NB4 (cell line): ENCODE measurements at regions not wholly inside any gene's neighbourhood (a gene's known extent, or its start where the extent isn't known, plus 50 kb on each side); places are given as distances from the start of the nearest gene placed in this dataset.

Experiments used
- CTCF ChIP-seq: IDR thresholded peaks from one replicate; pipeline ENCODE4 v1.5.1; 2012; ENCODE audit warnings: low read depth, low read length
- MYC ChIP-seq: IDR thresholded peaks from 2 replicates; pipeline ENCODE4 v1.6.1; 2011; ENCODE audit warnings: low read depth, low read length
- POLR2A ChIP-seq: IDR thresholded peaks from 2 replicates; pipeline ENCODE4 v1.6.1; 2011; ENCODE audit warnings: mild to moderate bottlenecking; ENCODE audit not compliant: insufficient read length; ENCODE audit errors: extremely low read depth

- TF ChIP-seq CTCF = no peak
- no peak for TF ChIP-seq POLR2A
- no peak for TF ChIP-seq MYC
Observed at GRCh38 chr14:58772116-58772515, 134.4 kb downstream of the DACT1 start.
